GM21825 (cell line): ENCODE measurements at regions not wholly inside any gene's neighbourhood (a gene's known extent, or its start where the extent isn't known, plus 50 kb on each side); places are given as distances from the start of the nearest gene placed in this dataset.

Experiments
- ATAC-seq: cut with Tn5 transposase; IDR thresholded peaks from one replicate; pipeline ENCODE4 v1.9.1; 2021; ENCODE audit warnings: mild to moderate bottlenecking, moderate library complexity; ENCODE audit not compliant: unreplicated experiment

- ATAC-seq = no peak
Observed at GRCh38 chr4:24637173-24637572, 52.8 kb upstream of the DHX15 start.

- no peak for ATAC-seq
Observed at GRCh38 chr4:24638396-24638875, 54.1 kb upstream of the DHX15 start.

DNA sequence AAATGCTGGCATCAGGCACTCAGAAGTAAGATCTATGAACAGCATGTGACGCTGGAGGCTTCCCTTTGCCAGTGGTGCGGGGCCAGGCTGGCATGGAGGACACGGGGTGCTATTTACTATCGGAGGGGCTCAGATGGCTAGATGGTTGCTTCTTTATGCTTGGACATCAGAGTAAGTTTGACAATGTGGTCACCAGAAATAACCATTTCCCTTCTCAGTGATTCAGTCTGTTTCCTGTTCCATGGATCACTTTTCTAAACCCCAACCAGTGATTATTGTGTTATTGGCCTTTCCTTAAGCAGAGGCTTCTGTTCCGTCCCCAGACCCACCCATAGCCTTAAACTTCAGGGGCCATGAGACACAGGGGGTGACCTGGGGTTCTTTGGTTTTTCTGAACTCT is 55.4 kb upstream of the DHX15 start:
- no peak for ATAC-seq

DNA sequence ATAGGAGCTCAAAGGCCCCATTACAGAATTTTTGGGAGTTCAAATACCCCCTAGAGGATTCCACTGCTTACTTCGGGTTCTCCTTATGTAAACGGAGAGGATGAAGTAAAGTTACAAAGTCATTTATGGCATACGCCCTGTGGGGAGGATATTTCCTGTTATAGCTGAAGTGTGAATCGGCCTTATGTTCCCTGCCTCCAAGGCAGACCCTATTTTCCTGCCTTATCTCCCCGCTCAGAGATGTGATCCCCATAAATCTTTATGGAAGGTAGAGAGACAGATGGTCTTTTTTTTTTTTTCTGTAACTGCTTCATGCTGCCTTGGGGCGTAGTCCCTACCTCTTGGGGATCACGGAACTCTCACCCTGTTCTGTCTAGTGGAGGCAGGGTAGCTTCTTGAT is 56.0 kb upstream of the DHX15 start:
- no peak for ATAC-seq

- no peak for ATAC-seq
Observed at GRCh38 chr4:24642981-24643547, 58.7 kb upstream of the DHX15 start.

GRCh38 chr4:24643774-24644520 is 59.6 kb upstream of the DHX15 start:
- no peak for ATAC-seq

DNA sequence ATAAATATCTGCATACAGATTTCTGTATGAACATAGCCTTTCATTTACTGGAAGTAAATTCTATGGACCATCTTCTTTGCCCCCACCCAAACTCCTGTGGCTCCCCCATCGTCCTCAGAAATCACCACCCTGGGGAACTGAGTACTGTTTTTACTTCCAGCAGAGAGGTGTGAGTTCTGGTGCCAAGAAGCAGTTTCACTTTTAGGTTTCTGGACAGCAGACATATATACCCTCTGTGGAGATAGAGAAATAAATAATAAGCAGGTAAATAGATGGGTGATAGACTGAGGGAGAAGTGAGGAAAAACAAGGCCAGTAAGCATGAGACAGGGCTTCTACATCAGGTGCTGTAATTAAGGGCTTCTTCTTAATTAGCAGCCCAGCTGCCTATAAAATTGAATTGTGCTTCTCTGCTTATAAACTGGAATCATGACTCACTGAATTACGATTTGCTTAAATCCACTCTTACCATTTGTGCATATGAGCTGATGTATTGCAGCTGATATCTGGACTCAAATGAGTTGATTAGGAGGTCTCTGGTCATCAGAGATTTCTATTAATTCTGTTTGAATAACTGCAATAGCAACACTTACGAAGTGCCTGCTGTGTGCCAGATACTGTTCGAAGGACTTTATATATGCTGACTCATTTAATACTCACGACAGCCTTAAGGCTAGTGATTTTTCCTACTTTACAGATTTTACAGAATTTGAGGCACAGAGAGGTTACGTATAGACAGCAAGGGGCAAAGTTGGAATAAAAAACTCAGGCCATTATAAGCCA is 60.8 kb upstream of the DHX15 start:
- no peak for ATAC-seq

DNA sequence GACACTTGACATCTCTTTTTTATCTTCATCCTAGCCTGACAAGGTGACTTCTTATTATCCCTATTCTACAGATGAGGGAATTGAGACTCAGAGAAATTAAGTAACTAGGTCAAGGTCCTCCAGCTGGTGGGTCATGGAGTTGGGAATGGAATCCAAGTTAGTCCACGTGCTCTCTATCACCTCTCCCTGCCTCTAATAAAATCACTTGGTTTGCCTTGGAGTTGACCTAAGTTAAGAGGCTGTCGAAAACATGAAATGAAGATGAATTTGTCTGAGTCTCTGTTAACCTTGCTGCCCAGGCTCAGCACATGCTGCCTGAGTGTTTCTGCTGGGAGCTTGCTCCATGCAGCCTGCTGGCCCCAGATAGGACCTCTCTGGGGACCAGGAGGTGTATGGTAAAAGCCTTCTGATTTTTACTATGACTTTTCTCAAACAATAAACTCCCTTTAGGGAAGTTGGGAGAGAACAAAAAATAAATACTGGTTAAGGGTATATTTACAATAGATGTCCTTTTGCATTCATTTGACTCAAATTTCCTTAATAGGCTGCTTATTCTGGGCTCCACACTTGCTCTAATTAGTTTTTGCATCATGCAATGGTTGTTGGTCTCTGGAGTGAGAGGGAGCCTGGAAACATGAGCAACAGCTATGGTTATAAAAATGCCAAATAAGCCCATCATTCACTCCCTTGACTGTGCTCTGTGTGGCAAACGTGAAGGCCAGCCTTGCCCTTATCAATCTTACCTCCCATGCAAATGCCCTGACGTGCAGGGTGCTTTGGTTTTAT is 61.6 kb upstream of the DHX15 start:
- ATAC-seq = no peak

DNA sequence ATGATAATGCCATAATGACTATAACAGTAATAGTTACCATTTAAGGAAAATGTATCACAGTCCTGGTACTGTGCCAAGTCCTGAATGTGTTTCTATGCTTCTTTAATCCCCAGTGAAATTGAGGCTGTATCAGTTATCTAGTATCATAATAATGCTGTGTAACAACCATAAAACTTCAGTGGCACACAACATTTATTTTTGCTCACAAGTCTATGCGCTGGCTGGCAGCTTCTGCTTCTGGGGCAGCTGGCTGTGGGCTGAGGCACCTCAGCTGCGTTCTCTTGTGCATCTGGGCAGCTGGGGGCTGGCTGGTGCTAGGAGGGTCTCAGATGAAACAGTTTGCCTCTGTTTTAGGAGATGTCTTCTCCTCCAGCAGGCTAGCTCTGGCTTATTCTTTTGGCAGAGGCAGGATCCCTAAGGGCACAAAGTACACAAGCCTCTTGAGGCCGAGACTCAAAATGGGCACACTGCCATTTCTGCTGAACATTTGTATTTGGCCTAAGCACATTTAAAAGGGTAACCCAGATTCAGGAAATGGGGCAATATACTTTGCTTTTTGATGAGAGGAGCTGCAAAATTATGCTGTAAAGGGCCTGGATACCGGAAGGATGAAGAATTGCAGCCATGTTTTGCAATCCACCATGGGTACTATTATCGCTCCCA is 62.6 kb upstream of the DHX15 start:
- no peak for ATAC-seq

- no peak for ATAC-seq
Observed at GRCh38 chr4:24650849-24651640, 66.7 kb upstream of the DHX15 start.

DNA sequence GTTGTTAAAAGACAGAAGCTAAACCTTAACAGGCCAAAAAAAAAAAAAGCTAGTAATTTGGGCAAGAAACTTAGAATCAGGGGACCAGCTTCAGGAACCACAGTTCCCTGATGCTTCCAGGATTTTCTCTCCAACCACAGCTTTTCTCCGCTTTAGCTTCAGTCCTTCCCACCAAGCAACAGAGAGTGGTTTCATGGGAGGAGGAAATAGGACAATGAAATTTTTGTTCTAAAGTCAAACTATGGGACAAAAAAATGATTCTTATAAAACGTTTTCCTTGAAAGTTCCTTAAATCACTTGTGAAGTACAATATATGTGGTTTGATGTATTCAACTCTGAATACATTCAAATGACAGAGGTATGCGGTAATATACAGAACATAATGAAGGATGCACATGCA is 71.0 kb upstream of the DHX15 start:
- no peak for ATAC-seq

DNA sequence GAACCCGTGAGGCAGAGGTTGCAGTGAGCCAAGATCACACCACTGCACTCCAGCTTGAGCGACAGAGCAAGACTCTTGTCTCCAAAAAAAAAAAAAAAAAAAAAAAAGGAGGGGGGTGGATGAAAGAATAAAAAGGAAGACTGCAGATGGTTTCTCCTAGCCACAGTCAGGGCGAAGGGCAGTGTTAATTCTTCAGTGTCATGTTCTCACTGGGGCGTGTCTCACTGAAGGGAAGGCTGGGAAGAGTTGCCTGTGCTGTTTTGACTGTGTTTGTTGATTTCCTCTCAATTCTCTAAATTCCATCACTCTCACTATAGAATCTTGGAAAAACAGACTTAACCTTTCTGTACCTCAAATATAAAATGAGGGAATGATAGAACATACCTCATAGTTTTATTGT is 71.6 kb upstream of the DHX15 start:
- no peak for ATAC-seq

- ATAC-seq = no peak
Observed at GRCh38 chr4:24656906-24657305, 72.6 kb upstream of the DHX15 start.

DNA sequence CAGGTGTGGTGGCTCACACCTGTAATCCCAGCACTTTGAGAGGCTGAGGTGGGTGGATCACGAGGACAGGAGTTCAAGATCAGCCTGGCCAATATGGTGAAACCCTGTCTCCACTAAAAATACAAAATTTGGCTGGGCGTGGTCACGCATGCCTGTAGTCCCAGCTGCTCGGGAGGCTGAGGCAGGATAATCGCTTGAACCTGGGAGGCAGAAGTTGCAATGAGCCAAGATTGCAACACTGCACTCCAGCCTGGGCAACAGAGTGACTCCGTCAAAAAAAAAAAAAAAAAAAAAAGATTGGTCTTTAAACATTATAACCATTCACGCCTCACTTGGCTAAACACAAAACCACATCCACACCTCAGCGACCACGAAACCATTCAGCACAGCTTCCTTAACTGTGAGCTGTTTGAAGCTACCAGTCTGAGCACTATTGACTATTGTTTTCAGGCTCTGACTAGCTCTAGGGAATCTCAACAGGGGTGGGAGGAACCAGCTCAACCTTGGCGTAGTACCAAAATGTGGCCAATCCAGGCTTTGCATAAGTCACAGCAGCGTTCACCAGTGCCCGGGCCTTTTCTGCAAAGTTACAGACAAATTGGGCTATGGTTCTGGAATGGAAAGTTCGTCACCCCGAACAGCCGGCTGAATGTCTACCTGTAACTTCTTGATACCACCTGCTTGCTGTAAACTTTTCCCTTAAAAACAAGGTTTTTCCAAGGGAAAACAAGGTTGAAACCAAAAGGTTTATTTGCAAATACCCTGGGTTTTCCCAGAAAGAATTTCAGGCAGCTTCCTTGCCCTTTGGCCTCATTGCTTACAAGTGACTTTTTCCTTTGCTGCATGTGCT is 73.6 kb upstream of the DHX15 start:
- ATAC-seq = peak; percentile 96

DNA sequence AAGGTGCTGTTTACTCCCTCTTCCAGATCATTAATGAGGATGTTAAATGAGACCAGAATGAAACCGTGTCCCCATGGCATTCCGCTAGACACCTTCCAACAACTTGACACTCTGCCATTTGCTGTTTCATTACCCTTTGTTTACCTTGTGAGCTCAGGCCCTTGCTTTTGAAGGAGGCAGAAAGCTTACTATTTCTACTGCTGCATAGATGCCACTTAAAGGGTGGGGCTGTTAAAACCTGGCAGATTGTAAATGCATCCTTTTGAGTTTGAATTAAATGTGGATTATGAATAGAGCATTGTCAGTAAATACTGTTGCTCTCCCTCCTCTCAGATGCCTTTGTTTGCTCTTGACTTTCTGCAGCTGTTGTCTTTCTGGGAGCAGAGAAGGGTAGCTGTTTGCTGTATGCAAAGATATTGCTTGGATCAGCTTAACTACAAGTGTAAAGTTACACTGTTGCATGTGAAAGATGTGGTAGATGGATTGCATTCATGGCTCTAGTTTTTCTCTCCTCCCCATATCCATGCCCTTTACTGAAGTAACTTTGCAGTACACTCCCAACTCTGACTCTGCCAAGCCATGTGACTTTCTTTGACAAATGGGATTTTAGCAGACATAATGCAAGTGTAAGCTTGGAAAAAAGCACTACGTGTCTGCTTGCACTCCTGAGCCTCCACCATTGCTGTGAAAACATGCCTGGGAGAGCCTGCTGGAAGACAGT is 75.0 kb upstream of the DHX15 start:
- no peak for ATAC-seq

DNA sequence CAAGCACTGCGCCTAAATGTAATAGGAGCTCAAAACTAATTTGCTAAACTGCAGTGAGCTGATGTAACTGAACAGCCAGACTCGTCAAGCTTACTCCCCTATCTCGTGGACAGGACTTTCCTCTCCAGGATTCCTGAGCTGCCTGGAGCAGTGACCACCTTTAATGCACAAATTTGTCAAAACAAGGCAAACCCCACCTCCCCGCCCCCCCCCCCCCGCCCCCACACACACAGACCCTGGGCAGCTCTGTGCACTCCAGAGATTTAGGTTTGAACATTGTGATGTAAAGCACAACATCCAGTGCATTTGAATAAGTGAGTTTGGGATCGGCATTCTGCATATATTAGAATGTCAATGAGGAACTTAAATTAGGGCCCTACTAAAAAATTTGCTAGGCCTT is 77.7 kb upstream of the DHX15 start:
- ATAC-seq = no peak

GRCh38 chr4:24662542-24662941 is 78.2 kb upstream of the DHX15 start:
- no peak for ATAC-seq

DNA sequence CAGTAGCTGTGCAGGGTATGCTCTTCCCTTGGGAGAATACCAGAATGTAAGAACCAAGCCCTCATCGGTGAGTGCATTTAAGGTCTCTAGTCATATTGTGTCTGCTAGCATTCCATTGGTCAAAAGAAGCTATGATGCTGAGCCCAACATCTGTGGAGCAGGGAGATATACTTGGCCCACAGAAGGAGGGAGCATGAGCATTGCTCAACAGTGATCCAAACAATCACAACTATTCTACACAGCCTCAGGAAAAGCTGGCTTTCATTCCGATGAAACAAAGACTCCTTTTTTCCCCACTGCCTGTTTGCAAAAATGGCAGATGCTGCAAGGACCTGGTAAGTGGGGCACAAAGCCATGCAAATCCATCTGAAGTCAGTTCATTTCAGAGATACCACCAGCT is 80.6 kb upstream of the DHX15 start:
- no peak for ATAC-seq
